ENCODE measurements at regions not wholly inside any gene's neighbourhood (a gene's known extent, or its start where the extent isn't known, plus 50 kb on each side); places are given as distances from the start of the nearest gene placed in this dataset.

GRCh38 chr5:8827696-8828095, 718.2 kb downstream of the SEMA5A start:
- TF ChIP-seq TAF1 (IDR thresholded peaks at IDR 0.05; ENCODE audit: borderline replicate concordance, low read depth, low read length) (no peak), SMC3 (IDR thresholded peaks at IDR 0.05; ENCODE audit: low read depth, low read length) (no peak), CTCF (IDR thresholded peaks at IDR 0.05) (no peak), REST (IDR thresholded peaks at IDR 0.05; ENCODE audit: low read depth, low read length) (no peak), POLR2AphosphoS5 (IDR thresholded peaks at IDR 0.05; ENCODE audit: low read depth, low read length) (no peak), MAX (IDR thresholded peaks at IDR 0.05; ENCODE audit: low read depth) (no peak)

Measured in SK-N-SH (cell line).